ENCODE measurements at regions not wholly inside any gene's neighbourhood (a gene's known extent, or its start where the extent isn't known, plus 50 kb on each side); places are given as distances from the start of the nearest gene placed in this dataset.
"Not testable (repeated sequence)": the region's sequence is repeated elsewhere in the genome, so short reads cannot be mapped to it uniquely, and the experiment has no call there.

GRCh38 chr21:33121715-33122475 is 52.0 kb downstream of the OLIG1 start:
- DNase-seq, result no peak

GRCh38 chr21:33122507-33122906 is 52.6 kb downstream of the OLIG1 start:
- DNase-seq, result no peak

- no peak for DNase-seq
Observed at GRCh38 chr21:33123374-33124123, 53.6 kb downstream of the OLIG1 start.

GRCh38 chr21:33124889-33125288 is 54.9 kb downstream of the OLIG1 start:
- DNase-seq, result no peak

DNA sequence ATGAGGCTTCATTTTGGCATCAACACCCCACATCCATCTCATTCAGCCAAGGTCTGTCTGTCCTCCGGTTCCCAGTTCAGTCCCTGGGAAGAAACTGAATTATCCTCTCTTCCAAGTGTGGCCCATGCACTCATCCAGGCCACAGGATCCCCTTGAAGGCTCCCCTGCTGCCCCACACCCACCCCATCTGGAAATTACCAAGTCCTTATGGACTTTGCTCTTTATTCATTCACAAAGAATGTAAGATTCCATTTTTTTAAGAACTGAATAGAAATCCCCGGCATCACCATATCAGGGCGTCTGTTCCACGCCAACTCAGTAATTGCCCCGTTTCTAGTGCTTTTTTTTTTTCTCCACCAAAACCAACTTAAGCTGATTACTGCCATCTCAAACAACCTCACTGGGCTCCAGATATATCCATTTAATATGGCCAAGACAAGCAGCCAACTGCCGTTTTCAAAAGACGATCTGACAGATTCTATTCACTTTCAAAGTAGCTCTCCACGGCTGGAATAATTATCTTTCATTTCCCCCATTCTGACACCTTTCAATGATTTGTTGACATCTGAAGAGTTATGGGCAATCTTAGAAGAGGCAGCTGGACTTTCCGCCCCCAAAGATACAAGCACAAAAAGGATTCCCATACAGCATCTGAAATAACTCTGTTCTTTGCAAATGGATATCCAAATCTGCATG is 55.9 kb downstream of the OLIG1 start:
- DNase-seq, result no peak

- DNase-seq, result no peak
Observed at GRCh38 chr21:33126569-33126968, 56.6 kb downstream of the OLIG1 start.

DNA sequence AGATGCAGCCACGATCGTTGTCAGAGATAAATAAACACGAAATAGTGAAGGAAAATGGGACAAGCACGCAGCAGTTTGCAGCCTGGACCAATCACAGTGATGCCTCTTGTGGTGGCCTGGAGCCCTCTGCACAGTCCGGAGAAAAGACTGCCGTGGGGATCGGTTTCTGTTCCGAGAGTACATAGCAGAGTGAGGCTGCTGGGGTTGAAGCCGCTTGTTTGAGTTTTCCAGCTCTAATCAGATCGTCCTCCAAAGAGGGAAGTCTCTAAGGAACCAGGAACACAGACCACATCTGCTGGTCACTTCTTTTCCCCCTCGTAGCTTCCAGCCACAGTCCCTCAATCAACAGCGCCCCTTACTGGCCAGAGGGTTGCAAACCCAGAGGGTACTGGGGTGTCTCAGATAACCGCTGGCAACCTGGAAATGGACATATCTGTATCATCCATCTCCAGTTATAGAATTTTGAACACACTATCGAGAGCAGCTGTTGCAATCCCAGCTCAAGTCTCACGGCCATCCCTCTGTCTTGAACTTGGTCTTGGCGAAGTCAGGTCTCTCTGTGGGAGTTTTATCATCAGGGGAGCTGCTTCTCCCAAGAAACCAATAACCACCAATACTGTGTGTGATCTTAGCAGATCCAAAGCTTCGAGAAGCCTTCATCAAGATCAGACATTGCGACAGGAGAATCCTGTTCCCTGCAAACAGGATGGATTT is 57.4 kb downstream of the OLIG1 start:
- peak; percentile 75 for DNase-seq

DNA sequence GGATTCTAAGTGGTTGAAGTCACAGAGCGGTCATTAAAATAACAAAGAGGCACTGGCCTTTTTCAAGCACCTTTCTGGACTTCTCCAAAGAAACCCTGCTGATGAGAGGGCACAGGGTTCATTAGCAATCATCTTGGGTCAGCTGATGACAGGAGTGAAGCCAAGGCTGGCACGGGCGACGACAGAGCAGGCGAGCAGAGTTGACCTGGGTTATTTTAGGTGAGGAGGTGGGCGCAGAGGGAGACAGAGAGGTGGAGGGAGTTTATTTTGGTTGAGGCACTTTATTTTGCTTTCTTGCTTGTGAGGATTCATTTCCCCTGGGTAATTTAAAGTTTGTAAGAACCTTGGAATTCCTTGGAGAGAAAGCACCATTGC is 57.9 kb downstream of the OLIG1 start:
- no peak for DNase-seq

GRCh38 chr21:33128538-33128937 is 58.6 kb downstream of the OLIG1 start:
- no peak for DNase-seq

GRCh38 chr21:33132054-33132453 is 62.1 kb downstream of the OLIG1 start:
- DNase-seq, result no peak

DNA sequence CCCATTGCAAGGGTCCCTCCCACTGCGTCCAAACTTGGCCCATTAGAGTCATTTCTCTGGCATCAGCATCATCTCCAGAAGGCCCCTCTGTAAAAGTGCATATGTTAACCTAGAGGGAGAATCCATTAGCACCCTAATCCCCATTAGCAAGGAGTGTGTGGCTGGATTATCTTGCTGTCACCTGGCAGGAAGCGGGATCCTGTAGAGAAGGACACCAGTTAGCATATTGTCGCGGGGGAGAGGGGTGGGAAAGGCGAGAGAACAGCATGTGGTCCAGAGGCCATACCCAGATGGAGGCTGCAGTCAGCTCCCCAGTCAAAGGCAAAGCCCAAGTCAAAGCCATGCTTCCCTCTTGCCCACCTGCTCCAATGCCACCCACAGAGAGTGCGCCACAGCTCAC is 64.0 kb downstream of the OLIG1 start:
- no peak for DNase-seq

- no peak for DNase-seq
Observed at GRCh38 chr21:33135925-33136324, 66.0 kb downstream of the OLIG1 start.

DNA sequence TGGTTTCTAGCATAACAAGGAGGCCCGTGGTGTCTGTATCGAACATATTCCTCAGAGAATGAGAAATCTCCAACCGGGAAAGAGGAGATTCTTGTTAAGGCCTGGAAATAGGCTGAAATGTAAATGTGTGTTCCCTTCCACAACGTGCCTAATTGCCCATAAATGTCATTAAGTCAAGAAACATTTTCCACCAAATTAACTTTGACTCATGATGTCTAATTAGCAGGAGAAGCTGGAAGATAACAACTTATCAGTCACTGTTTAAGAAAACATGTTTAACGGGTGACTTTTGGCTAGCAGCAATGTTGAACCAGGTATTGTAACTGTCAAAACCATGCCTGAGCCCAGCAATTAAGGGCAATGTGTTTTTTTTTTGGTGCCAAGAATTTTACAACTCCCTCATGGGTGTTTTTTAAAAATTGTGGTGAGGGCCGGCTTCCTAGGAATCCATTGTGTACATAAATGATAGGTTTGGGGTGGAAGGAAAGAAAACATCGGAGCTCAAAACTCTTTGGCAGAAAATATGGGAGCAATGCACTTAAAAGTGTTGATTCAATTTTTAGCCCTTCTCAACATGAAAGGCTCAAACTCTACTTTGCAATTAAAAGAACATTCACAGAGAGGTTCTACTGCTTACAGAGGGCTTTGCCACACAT is 67.0 kb downstream of the OLIG1 start:
- DNase-seq, result no peak

- no peak for DNase-seq
Observed at GRCh38 chr21:33139084-33139483, 69.1 kb downstream of the OLIG1 start.

DNA sequence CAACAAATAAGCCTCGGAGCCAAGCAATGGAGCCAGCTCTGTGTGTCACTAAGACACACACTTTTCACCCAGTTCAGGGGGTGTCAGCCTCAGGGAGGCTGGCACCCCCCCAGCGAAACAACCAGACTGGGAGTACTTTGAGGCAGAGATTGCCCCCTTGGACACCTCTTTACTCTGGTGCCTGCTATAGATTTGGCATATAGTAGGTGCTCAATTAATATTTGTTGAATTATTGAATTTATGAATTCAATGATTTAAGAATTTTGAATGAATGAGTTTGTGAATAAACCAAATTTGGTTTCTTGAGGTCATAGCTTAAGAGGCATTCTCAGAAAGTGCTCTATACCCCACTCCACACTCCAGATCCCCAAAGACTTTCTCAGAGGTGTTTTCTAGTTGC is 70.3 kb downstream of the OLIG1 start:
- no peak for DNase-seq

GRCh38 chr21:33146467-33146866 is 76.5 kb downstream of the OLIG1 start:
- DNase-seq, result no peak

DNA sequence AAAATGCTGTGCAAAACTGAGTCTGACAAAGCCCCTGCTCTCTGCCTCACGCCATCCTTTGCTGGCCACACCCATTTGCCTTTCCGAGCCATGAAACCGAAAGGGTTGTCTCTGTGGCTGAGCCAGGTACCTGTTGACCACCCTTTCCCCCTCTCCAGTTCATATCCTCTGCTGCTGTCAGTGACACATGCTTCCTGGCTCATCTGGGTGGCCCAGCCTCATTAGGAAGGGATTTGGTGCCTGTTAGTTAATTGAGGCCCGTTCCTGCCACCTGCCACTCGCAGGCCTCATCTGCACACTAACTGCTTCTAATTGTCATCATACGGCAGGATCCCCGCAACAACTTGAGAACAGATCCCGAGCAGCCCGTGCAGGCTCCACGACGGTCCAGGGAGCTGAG is 79.2 kb downstream of the OLIG1 start:
- DNase-seq, result no peak

- DNase-seq, result not testable (repeated sequence)
Observed at GRCh38 chr21:33150968-33151367, 78.8 kb upstream of the IFNAR2 start.

- no peak for DNase-seq
Observed at GRCh38 chr21:33151941-33152731, 77.6 kb upstream of the IFNAR2 start.

- DNase-seq, result no peak
Observed at GRCh38 chr21:33152732-33153130, 77.0 kb upstream of the IFNAR2 start.

GRCh38 chr21:33155005-33155404 is 74.7 kb upstream of the IFNAR2 start:
- DNase-seq, result no peak

GRCh38 chr21:33155422-33155821 is 74.3 kb upstream of the IFNAR2 start:
- DNase-seq, result no peak
